ENCODE measurements at regions not wholly inside any gene's neighbourhood (a gene's known extent, or its start where the extent isn't known, plus 50 kb on each side); places are given as distances from the start of the nearest gene placed in this dataset.
"Not testable (repeated sequence)": the region's sequence is repeated elsewhere in the genome, so short reads cannot be mapped to it uniquely, and the experiment has no call there.

GRCh38 chr5:66348387-66349125 is 204.5 kb downstream of the SREK1 start:
- no peak for DNase-seq (ENCODE audit: low read depth)

DNA sequence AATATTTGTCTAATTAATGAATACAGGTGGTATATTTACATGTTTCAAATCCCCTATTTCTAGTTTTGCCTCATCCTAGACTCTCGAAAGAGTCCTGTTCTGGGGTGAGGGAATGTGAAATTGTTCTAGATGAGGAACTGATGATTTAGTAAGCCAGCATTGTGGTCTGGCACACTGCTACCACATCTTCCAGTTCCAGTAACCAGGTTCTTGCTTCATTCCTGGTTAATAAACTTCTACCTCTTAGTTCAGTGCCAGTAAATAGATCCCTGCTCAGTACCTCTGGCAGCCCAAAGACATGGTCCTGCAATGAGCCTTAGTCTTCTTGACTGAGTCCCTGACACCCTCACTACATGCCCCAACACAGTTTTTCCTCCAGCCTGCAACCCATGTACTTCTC is 207.7 kb downstream of the SREK1 start:
- no peak for DNase-seq (ENCODE audit: low read depth)

- no peak for DNase-seq (ENCODE audit: low read depth)
Observed at GRCh38 chr5:66353186-66353585, 209.1 kb downstream of the SREK1 start.

DNA sequence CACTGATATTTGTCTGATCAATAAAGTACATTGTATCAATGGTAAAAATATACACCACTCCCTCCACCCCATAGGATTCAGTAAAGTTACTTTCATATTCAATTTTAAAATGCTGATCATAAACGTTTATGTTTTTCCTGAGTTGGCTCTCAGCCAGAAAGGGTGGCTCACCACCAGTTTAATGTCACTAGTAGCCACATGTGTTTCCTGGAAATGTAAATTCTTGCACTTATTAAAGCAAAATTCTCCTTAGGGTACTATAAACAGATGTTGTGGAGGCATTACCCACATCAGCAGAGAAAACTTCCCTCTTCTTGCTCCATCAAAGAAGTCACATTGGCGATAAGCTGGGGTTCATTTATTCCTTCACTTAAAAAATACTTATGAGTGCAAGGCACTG is 210.3 kb downstream of the SREK1 start:
- DNase-seq (ENCODE audit: low read depth), result no peak

DNA sequence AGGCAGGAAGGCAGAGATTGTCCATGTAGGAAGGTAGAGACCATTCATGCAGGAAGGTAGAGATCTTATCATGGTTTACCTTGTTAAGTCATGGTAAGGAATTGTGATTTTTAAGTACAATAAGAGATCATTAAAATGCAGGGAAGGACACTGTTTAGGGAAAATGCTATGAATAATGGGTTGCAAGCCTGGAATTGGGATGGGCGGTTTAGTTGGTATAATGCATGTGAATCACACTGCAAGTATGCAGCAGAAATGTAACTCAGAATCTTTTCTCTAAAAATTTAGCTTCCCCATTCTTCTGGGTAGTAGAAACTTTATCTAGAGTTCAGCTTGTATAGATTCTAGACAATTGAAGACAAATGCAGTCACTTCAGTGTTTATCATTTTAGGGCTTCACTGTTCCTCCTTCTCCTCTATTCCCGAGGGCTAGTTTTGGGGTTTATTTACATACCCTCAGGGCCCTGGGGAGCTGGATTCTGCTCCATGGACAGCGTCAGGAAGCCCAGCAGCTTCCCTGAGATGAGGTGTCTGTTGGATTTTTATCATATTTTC is 212.0 kb downstream of the SREK1 start:
- DNase-seq (ENCODE audit: low read depth), result peak; percentile 5

- no peak for DNase-seq (ENCODE audit: low read depth)
Observed at GRCh38 chr5:66358741-66359140, 214.6 kb downstream of the SREK1 start.

- no peak for DNase-seq (ENCODE audit: low read depth)
Observed at GRCh38 chr5:66361070-66361469, 217.0 kb downstream of the SREK1 start.

DNA sequence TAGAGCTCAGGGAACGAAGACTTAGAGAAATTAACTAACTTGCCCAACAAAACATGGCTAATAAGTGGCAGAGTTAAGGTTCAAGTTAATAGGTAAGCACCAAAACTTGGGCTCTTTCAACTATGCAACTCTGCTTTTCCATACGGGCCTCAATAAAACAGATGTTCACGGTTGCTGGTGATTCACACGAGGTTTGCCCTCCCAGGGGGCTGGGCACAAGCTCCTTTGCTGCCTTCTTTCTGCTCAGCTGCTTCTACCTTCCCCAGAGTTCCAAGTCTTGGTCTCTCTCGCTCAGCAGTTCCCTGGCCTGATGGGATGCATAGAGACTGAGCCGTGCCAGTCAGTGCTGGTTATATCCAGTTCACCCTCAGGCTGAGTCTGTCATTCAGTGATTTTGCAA is 217.9 kb downstream of the SREK1 start:
- DNase-seq (ENCODE audit: low read depth), result no peak

DNA sequence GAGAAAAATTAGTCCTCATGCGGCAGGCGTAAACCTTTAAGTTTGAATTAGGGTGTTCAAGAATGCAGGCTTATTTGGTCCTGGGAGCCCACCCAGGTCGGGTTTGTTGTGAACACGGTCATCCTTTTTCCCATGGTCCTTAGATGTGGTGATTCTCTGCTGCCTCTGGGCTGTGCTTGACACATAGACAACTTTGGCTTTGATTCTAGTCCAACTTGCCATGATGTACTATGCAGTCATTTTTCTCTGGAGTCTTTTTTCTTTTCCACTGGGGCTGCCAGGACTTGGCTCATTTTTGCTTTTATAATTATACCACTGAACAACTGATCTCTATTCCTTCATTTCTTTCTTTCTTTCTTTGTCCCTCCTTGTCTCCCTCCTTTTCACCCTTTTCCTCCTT is 218.6 kb downstream of the SREK1 start:
- no peak for DNase-seq (ENCODE audit: low read depth)

GRCh38 chr5:66363097-66363496 is 219.0 kb downstream of the SREK1 start:
- no peak for DNase-seq (ENCODE audit: low read depth)

DNA sequence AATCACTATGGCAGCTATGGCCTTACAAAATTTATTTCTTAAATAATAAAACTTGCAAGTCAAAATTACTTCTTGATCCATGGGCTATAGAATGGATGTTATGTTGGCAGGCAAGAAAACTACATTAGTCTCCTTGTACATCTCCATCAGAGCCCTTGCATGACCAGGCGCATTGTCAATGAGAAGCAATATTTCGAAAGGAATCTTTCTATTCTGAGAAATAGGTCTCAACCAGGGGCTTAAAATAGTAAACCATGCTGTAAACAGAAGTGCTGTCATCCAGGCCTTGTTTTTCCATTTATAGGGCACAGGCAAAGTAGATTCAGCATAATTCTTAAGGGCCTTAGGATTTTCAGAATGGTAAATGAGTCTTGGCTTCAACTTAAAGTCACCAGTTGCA is 220.1 kb downstream of the SREK1 start:
- DNase-seq (ENCODE audit: low read depth), result no peak

DNA sequence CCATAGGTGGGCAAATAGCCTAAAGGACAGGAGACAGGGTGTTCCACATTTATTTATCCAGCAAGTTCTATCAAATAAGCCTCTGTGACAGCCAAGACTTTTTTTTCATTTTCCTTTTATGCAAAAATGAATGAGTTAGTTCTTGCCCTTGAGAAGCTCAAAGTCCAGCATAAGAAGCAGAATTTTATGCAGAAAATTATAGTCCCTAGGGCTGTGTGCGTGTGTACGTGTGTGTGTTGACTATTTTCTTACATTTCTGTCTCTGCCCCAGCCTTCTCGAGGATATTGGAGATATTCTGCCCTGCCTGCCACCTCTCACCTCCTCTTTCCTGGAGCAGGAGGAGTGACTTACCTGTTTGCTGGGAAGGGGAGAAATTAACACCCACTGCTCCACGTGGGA is 221.9 kb downstream of the SREK1 start:
- DNase-seq (ENCODE audit: low read depth), result no peak

DNA sequence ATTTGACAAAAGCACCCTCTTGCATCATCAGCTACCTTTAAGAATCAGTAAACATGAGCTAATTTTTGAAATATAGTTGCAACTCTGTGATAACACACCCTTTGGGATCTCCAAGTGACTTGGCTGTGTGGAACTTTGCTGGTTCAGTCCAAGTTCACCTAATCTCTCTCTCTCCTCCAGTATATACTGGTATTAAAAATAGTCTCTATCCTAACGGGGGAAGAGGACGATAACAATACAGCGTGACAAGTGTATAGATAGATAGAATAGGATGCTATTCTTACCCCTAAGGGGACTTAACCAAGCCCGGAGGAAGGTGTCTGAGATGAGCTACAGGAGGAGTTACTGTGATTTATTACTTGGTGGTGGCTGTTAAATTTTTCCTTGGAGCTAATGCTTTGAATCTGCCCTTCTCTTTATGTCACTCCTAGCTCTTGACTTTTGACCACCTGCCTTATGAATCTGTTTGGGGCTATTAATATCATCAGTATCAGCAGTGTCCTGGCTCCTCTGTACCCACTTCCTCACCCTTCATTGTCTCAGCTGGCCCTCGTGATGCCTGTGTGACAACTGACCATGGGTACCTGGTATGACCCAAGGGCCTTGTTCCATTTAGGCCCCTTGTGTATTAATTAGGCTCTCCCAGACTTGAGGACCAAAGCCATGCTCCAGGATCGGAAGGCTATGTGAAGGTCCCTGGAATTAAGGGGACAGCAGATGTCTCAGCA is 223.9 kb downstream of the SREK1 start:
- no peak for DNase-seq (ENCODE audit: low read depth)

GRCh38 chr5:66368811-66369210 is 224.7 kb downstream of the SREK1 start:
- no peak for DNase-seq (ENCODE audit: low read depth)

DNA sequence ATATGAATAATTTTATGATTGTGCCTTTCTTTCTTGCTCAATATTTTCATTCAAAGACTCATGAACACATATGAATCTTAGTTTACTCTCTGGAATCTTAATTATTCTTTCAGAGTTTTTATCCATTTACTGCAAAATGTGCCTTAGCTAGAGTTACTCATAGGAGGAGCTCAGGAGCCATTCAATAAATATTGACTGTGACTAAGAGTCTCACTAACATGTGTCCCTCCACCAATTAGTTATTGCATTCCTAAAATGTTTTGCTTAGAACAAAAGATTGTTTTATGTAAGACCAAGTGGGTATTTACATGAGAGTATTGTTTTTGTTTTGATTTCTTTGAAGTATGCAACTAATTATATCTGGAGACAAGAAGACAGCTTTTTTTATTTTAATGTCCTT is 218.4 kb upstream of the MAST4 start:
- no peak for DNase-seq (ENCODE audit: low read depth)

- DNase-seq (ENCODE audit: low read depth), result no peak
Observed at GRCh38 chr5:66378407-66378806, 217.8 kb upstream of the MAST4 start.

- DNase-seq (ENCODE audit: low read depth), result no peak
Observed at GRCh38 chr5:66382152-66382551, 214.0 kb upstream of the MAST4 start.

DNA sequence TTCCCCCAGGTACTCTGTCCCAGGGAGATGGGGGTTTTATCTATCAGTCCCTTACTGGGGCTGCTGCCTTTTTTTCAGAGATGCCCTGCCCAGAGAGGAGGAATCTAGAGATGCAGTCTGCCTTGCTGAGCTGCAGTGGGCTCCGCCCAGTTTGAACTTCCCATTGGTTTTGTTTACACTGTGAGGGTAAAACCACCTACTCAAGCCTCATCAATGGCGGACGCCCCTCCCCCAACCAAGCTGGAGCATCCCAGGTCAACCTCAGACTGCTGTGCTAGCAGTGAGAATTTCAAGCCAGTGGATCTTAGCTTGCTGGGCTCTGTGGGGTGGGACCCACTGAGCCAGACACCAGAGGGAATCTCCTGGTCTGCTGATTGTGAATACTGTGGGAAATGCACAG is 191.0 kb upstream of the MAST4 start:
- DNase-seq (ENCODE audit: low read depth), result not testable (repeated sequence)

- DNase-seq (ENCODE audit: low read depth), result peak; percentile 6
Observed at GRCh38 chr5:66406761-66407336, 189.3 kb upstream of the MAST4 start.

DNA sequence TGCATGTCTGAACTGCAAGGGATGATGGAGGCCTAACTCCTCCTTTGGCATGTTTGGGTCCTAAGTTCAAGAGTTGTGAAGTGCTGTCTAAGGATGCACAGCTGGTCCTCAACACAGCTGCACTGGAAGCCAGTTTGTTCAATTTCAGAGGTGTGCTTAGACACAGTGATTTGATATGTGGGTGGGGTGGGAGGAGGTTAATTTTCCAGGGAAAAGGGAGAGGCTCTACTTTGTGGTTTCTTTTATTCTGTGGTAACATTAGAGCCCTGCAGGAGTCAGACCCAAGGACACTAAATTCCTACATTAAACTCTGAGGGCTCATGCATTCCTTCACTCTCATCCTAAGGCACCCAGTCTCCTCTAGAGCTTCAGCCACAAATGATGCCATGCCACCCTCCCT is 188.4 kb upstream of the MAST4 start:
- no peak for DNase-seq (ENCODE audit: low read depth)

GRCh38 chr5:66408576-66408975 is 187.6 kb upstream of the MAST4 start:
- no peak for DNase-seq (ENCODE audit: low read depth)

DNA sequence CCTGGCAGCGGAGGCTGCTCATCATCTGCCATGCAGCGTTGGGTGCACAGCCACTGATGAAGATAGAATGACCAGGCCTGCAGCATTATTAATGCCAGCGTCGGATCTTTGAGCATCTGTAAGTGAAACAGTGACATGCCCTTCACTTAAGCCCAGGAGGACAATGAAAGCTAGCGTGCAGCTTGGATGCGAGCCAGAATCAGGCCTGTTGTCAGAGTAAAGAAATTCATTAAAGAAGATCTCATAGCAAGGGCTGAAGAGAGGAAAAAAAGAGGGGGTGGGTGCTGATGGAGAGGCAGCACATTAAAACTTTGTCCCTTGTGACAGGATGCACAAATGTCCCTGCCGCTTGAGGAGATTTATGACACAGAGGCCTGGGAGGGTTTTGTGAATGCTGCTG is 186.1 kb upstream of the MAST4 start:
- DNase-seq (ENCODE audit: low read depth), result no peak

DNA sequence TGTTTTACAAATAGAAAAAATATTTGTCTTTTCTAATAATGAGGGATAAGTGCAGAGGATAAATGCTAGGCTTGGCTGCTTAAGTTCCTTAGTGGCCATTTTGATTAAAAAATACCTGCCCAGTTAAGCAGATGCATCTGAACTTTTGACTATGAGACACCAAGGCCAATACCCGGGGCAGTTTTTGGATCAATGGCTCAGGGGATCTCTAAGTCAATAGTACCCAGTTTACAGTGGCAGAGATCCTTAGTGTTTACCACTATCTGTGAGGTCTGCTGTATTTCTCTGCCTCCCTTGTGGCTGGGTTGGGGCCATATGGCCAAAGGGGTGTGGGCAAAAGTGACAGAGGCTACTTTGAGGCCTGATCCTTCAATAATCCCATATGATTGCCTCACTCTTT is 184.5 kb upstream of the MAST4 start:
- DNase-seq (ENCODE audit: low read depth), result no peak
